Gastroesophageal sphincter (tissue), 3 donors: ENCODE measurements at regions not wholly inside any gene's neighbourhood (a gene's known extent, or its start where the extent isn't known, plus 50 kb on each side); places are given as distances from the start of the nearest gene placed in this dataset.

ENCODE experiments used
- POLR2A ChIP-seq, 2 donors: fragments of 450-650 bp; IDR thresholded peaks; one replicate each; pipeline ENCODE4 v1.6.1; 2017; ENCODE audit warnings: antibody characterized with exemption in 2 of 2, mild to moderate bottlenecking in 2 of 2, moderate library complexity in 1 of 2
- TF ChIP-seq, protein P1 (sequence below), 4 experiments: fragments of 200-600 bp in 2 of 4; fragments of 450-650 bp in 2 of 4; sonication (generic) in 1 of 4; IDR thresholded peaks; one replicate each; pipeline ENCODE4 v1.5.1; 2017 to 2019; ENCODE audit warnings: antibody characterized with exemption in 4 of 4, mild to moderate bottlenecking in 2 of 4, moderate library complexity in 2 of 4

GRCh38 chr7:153422291-153423209 is 629.6 kb upstream of the DPP6 start:
- TF ChIP-seq, protein P1, sequence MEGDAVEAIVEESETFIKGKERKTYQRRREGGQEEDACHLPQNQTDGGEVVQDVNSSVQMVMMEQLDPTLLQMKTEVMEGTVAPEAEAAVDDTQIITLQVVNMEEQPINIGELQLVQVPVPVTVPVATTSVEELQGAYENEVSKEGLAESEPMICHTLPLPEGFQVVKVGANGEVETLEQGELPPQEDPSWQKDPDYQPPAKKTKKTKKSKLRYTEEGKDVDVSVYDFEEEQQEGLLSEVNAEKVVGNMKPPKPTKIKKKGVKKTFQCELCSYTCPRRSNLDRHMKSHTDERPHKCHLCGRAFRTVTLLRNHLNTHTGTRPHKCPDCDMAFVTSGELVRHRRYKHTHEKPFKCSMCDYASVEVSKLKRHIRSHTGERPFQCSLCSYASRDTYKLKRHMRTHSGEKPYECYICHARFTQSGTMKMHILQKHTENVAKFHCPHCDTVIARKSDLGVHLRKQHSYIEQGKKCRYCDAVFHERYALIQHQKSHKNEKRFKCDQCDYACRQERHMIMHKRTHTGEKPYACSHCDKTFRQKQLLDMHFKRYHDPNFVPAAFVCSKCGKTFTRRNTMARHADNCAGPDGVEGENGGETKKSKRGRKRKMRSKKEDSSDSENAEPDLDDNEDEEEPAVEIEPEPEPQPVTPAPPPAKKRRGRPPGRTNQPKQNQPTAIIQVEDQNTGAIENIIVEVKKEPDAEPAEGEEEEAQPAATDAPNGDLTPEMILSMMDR (IDR thresholded peaks at IDR 0.05) = no peak
- TF ChIP-seq POLR2A (IDR thresholded peaks at IDR 0.05) = no peak
